PC-3 (cell line): ENCODE measurements at regions not wholly inside any gene's neighbourhood (a gene's known extent, or its start where the extent isn't known, plus 50 kb on each side); places are given as distances from the start of the nearest gene placed in this dataset.

Source experiments
- EZH2 ChIP-seq: fragments of 300-600 bp; sonication (generic); IDR thresholded peaks from one replicate; pipeline ENCODE4 v1.6.1; 2017; ENCODE audit warnings: antibody characterized with exemption, mild to moderate bottlenecking, low read length; ENCODE audit not compliant: unreplicated experiment
- TF ChIP-seq, protein P1 (sequence below): fragments of 300-600 bp; sonication (generic); conservative IDR thresholded peaks from 2 replicates; pipeline ENCODE4 v1.5.1; 2017; ENCODE audit warnings: antibody characterized with exemption, low read depth, mild to moderate bottlenecking, low read length

DNA sequence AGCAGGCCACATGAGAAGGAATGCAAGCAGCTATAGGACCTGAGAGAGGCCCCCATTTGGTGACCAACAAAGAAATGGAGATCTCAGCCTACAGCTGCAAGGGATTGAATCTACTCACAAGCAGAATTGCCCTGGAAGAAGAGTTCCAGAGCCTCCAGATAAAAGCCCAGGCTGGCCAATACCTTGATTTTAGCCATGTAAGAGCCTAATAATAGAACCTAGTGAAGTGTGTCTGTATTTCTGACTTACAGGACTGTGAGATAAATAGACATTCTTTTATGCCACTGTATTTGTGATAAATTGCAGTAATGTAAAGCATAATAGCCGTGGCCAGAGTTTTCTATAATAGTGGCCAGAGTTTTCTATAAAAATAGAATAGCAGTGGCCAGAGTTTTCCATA lies 254.6 kb downstream of the PYDC2 start:
- TF ChIP-seq, protein P1, sequence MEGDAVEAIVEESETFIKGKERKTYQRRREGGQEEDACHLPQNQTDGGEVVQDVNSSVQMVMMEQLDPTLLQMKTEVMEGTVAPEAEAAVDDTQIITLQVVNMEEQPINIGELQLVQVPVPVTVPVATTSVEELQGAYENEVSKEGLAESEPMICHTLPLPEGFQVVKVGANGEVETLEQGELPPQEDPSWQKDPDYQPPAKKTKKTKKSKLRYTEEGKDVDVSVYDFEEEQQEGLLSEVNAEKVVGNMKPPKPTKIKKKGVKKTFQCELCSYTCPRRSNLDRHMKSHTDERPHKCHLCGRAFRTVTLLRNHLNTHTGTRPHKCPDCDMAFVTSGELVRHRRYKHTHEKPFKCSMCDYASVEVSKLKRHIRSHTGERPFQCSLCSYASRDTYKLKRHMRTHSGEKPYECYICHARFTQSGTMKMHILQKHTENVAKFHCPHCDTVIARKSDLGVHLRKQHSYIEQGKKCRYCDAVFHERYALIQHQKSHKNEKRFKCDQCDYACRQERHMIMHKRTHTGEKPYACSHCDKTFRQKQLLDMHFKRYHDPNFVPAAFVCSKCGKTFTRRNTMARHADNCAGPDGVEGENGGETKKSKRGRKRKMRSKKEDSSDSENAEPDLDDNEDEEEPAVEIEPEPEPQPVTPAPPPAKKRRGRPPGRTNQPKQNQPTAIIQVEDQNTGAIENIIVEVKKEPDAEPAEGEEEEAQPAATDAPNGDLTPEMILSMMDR = no peak
- TF ChIP-seq EZH2 = no peak
